ENCODE measurements at regions not wholly inside any gene's neighbourhood (a gene's known extent, or its start where the extent isn't known, plus 50 kb on each side); places are given as distances from the start of the nearest gene placed in this dataset.

- TF ChIP-seq ZZZ3 (IDR thresholded peaks at IDR 0.05; ENCODE audit: control insufficient read depth, insufficient read length, low read depth) (no peak), E2F4 (IDR thresholded peaks at IDR 0.05; ENCODE audit: low read depth, low read length) (no peak), SPI1 (IDR thresholded peaks at IDR 0.05; ENCODE audit: borderline replicate concordance, insufficient read depth, low read depth, low read length) (no peak)
Measured at GRCh38 chr12:19000836-19001235, 128.7 kb upstream of the PLEKHA5 start (continued).

- H3K27ac ChIP-seq (ENCODE audit: control insufficient read depth, insufficient read depth), result no peak overlapping the region
- no peak for TF ChIP-seq CBX3 (IDR thresholded peaks at IDR 0.05; ENCODE audit: borderline replicate concordance, low read depth)
- TF ChIP-seq ZBTB33 (IDR thresholded peaks at IDR 0.05), result no peak
- TF ChIP-seq GATAD2B (conservative IDR thresholded peaks at IDR 0.05; ENCODE audit: low read depth), result no peak
- TF ChIP-seq CHD4 (IDR thresholded peaks at IDR 0.05), result no peak
- no peak for TF ChIP-seq NFYA (IDR thresholded peaks at IDR 0.05; ENCODE audit: borderline replicate concordance, low read depth, low read length)
- TF ChIP-seq ATF7 (IDR thresholded peaks at IDR 0.05; ENCODE audit: low read depth), result no peak
- TF ChIP-seq POU2F2 (IDR thresholded peaks at IDR 0.05; ENCODE audit: borderline replicate concordance, low read depth, low read length), result no peak
- no peak for TF ChIP-seq LARP7 (IDR thresholded peaks at IDR 0.05)
- no peak for TF ChIP-seq BMI1 (IDR thresholded peaks at IDR 0.05; ENCODE audit: borderline replicate concordance)
- no peak for TF ChIP-seq KDM1A (IDR thresholded peaks at IDR 0.05; ENCODE audit: borderline replicate concordance)
- TF ChIP-seq ELK1 (IDR thresholded peaks at IDR 0.05; ENCODE audit: low read depth, low read length), result no peak
- TF ChIP-seq RB1 (IDR thresholded peaks at IDR 0.05; ENCODE audit: borderline replicate concordance), result no peak
- ATAC-seq (no peak), FAIRE-seq (no peak), DNase-seq (ENCODE audit: low read depth, low spot score) (no peak)
- WGBS (ENCODE audit: insufficient coverage, insufficient replicate concordance, low lambda C conversion rate, missing lambda C conversion rate), result 53% methylated on average over 3 of the region's 3 CpGs
- H4K20me1 ChIP-seq (ENCODE audit: control insufficient read depth, insufficient read depth), result no peaks in the 10 kb centered on the region
- SMC1A ChIA-PET (ENCODE audit: uncharacterized antibody, unreplicated experiment), result no interaction called here
- H3K27me3 ChIP-seq (replicated peaks in 1 of 2; ENCODE audit: control insufficient read depth in 2 of 2, insufficient read depth in 2 of 2, low read length in 1 of 2), result no peaks in the 10 kb centered on the region
- no peak overlapping the region for H3K9ac ChIP-seq (ENCODE audit: control insufficient read depth, insufficient read depth, low read length)
- no peaks in the 10 kb centered on the region for H3K9me3 ChIP-seq (replicated peaks; ENCODE audit: control insufficient read depth, insufficient read depth, low read length)
- POLR2A ChIA-PET, result no interaction called here
- no peaks in the 10 kb centered on the region for H3K4me1 ChIP-seq (ENCODE audit: control insufficient read depth, insufficient read depth, low read length)
- CTCF ChIA-PET, result no interaction called here
- in situ Hi-C loops (cut with MboI), result no loop called here
- H3K79me2 ChIP-seq (ENCODE audit: control insufficient read depth, insufficient read depth, low read length), result no peaks in the 10 kb centered on the region
- H3K36me3 ChIP-seq (ENCODE audit: control insufficient read depth in 2 of 2, insufficient read depth in 2 of 2, low read length in 1 of 2), result no peaks in the 10 kb centered on the region
- intact Hi-C loops (cut with micrococcal nuclease; ENCODE audit: unreplicated experiment), result no loop called here
- H3K4me2 ChIP-seq (ENCODE audit: control insufficient read depth, insufficient read depth), result no peak overlapping the region
- no peak overlapping the region for H2AFZ ChIP-seq (ENCODE audit: control insufficient read depth, low read depth, low read length)
- no TSS peak for BruUV-seq (replicated peaks)
- no peak overlapping the region for H3K4me3 ChIP-seq
- RAD21 ChIA-PET (ENCODE audit: unreplicated experiment), result no interaction called here
Measured at GRCh38 chr12:19002216-19002615, 127.3 kb upstream of the PLEKHA5 start.

Measured in GM12878 (cell line).